Liver (tissue), 8 donors: ENCODE measurements at regions not wholly inside any gene's neighbourhood (a gene's known extent, or its start where the extent isn't known, plus 50 kb on each side); places are given as distances from the start of the nearest gene placed in this dataset.

Experiments
- DNase-seq: peaks from one replicate; pipeline ENCODE4 v3.0.0-alpha.2; 2017; ENCODE audit warnings: low spot score
- H3K27ac ChIP-seq, 2 donors: one replicate each; pipeline ENCODE4 v1.7.0; 2013; ENCODE audit warnings: inconsistent platforms in 2 of 2, low read length in 2 of 2, control low read depth in 1 of 2, low read depth in 1 of 2, mild to moderate bottlenecking in 1 of 2
- H3K27me3 ChIP-seq, 4 donors: one replicate each; pipeline versions ENCODE4 v1.6.1 to v1.7.0; 2013; ENCODE audit warnings: low read length in 3 of 4, inconsistent platforms in 1 of 4, mild to moderate bottlenecking in 1 of 4, moderate library complexity in 1 of 4; ENCODE audit not compliant: control insufficient read depth in 4 of 4, insufficient read depth in 4 of 4
- H3K36me3 ChIP-seq, 4 donors: one replicate each; pipeline versions ENCODE4 v1.6.1 to v1.7.0; 2013; ENCODE audit warnings: low read length in 3 of 4, mild to moderate bottlenecking in 3 of 4, low read depth in 1 of 4, moderate library complexity in 1 of 4; ENCODE audit not compliant: control insufficient read depth in 4 of 4, insufficient read depth in 3 of 4
- H3K4me1 ChIP-seq, 4 donors: one replicate each; pipeline versions ENCODE4 v1.6.1 to v1.7.0; 2013; ENCODE audit warnings: low read length in 3 of 4, mild to moderate bottlenecking in 3 of 4, moderate library complexity in 1 of 4; ENCODE audit not compliant: control insufficient read depth in 4 of 4, insufficient read depth in 4 of 4
- H3K4me3 ChIP-seq, 3 donors: one replicate each; pipeline versions ENCODE4 v1.6.1 to v1.7.0; 2013; ENCODE audit warnings: low read length in 3 of 3, control low read depth in 1 of 3, low read depth in 1 of 3, mild to moderate bottlenecking in 1 of 3
- H3K9ac ChIP-seq, 2 donors: one replicate each; pipeline ENCODE4 v1.7.0; 2013; ENCODE audit warnings: low read length in 2 of 2, mild to moderate bottlenecking in 2 of 2, moderate library complexity in 2 of 2, control low read depth in 1 of 2, low read depth in 1 of 2
- H3K9me3 ChIP-seq, 4 donors: one replicate each; pipeline versions ENCODE4 v1.6.1 to v1.7.0; 2013; ENCODE audit warnings: low read length in 3 of 4; ENCODE audit not compliant: control insufficient read depth in 4 of 4
- ATF3 ChIP-seq: IDR thresholded peaks from 2 replicates; pipeline ENCODE4 v1.6.1; 2016; ENCODE audit warnings: antibody characterized with exemption
- CTCF ChIP-seq: fragments of 150-350 bp; IDR thresholded peaks from 2 replicates; pipeline ENCODE4 v1.5.1; 2017; ENCODE audit warnings: improper control_type of control experiment, low read depth, low read length; ENCODE audit not compliant: missing input control
- EGR1 ChIP-seq, 2 donors: IDR thresholded peaks; 2 replicates each; pipeline ENCODE4 v1.6.1; 2016 to 2018; ENCODE audit warnings: antibody characterized with exemption in 2 of 2, low read depth in 2 of 2
- FOXA1 ChIP-seq: IDR thresholded peaks from 2 replicates; pipeline ENCODE4 v1.6.1; 2016; ENCODE audit warnings: antibody characterized with exemption
- FOXA2 ChIP-seq: IDR thresholded peaks from 2 replicates; pipeline ENCODE4 v1.6.1; 2016; ENCODE audit warnings: antibody characterized with exemption
- GABPA ChIP-seq, 2 donors: IDR thresholded peaks in 1 of 2; conservative IDR thresholded peaks in 1 of 2; 2 replicates each; pipeline ENCODE4 v1.6.1; 2016; ENCODE audit warnings: antibody characterized with exemption in 2 of 2, mild to moderate bottlenecking in 1 of 2, moderate library complexity in 1 of 2
- HNF4A ChIP-seq, 2 donors: conservative IDR thresholded peaks; 2 replicates each; pipeline ENCODE4 v1.6.1; 2016; ENCODE audit warnings: antibody characterized with exemption in 2 of 2, mild to moderate bottlenecking in 2 of 2
- HNF4G ChIP-seq: IDR thresholded peaks from 2 replicates; pipeline ENCODE4 v1.6.1; 2016; ENCODE audit warnings: antibody characterized with exemption
- MAX ChIP-seq: IDR thresholded peaks from 2 replicates; pipeline ENCODE4 v1.6.1; 2016; ENCODE audit warnings: antibody characterized with exemption
- NR2F2 ChIP-seq: IDR thresholded peaks from 2 replicates; pipeline ENCODE4 v1.6.1; 2016; ENCODE audit warnings: antibody characterized with exemption
- RAD21 ChIP-seq, 2 donors: IDR thresholded peaks; 2 replicates each; pipeline ENCODE4 v1.6.1; 2016; ENCODE audit warnings: antibody characterized with exemption in 2 of 2, mild to moderate bottlenecking in 2 of 2
- REST ChIP-seq: IDR thresholded peaks from 2 replicates; pipeline ENCODE4 v1.6.1; 2016; ENCODE audit warnings: antibody characterized with exemption, mild to moderate bottlenecking
- RXRA ChIP-seq, 2 donors: IDR thresholded peaks; 2 replicates each; pipeline ENCODE4 v1.6.1; 2017 to 2018; ENCODE audit warnings: antibody characterized with exemption in 2 of 2, mild to moderate bottlenecking in 1 of 2
- SP1 ChIP-seq: IDR thresholded peaks from 2 replicates; pipeline ENCODE4 v1.6.1; 2018; ENCODE audit warnings: antibody characterized with exemption, mild to moderate bottlenecking
- TAF1 ChIP-seq: conservative IDR thresholded peaks from 2 replicates; pipeline ENCODE4 v1.6.1; 2016; ENCODE audit warnings: antibody characterized with exemption, mild to moderate bottlenecking
- YY1 ChIP-seq: IDR thresholded peaks from 2 replicates; pipeline ENCODE4 v1.6.1; 2016; ENCODE audit warnings: antibody characterized with exemption, mild to moderate bottlenecking
- ZBTB33 ChIP-seq: IDR thresholded peaks from 2 replicates; pipeline ENCODE4 v1.6.1; 2016; ENCODE audit warnings: antibody characterized with exemption
- WGBS: extraction: QIAGEN DNeasy Blood & Tissue Kit; methylation state at CpG from one replicate; pipeline ENCODE4 v1.1.7; 2013; 5-methylcytosine and 5-hydroxymethylcytosine counted together
- donor health status: healthy.
- donor health status: healthy.
- donor health status: healthy.
- donor health status: healthy.
- donor health status: healthy.

GRCh38 chr1:56179543-56179942, 399.8 kb downstream of the PLPP3 start:
- peaks cover 0 to 11% (median 1%) of the 10 kb centered on the region in 4 donors for H3K4me1 ChIP-seq
- H3K36me3 ChIP-seq = no peaks in the 10 kb centered on the region
- no peak overlapping the region for H3K27ac ChIP-seq
- DNase-seq = no peak
- TF ChIP-seq FOXA2 = no peak
- TF ChIP-seq CTCF = no peak
- no peak for TF ChIP-seq RAD21 (IDR thresholded peaks at IDR 0.05)
- no peak for TF ChIP-seq ATF3
- TF ChIP-seq HNF4G = no peak
- no peak for TF ChIP-seq TAF1
- TF ChIP-seq SP1 = no peak
- no peak for TF ChIP-seq EGR1 (IDR thresholded peaks at IDR 0.05; ENCODE audit: low read depth in 2 of 2)
- no peak for TF ChIP-seq GABPA (IDR thresholded peaks at IDR 0.05 in 1 of 2, conservative IDR thresholded peaks at IDR 0.05 in 1 of 2)
- no peak overlapping the region for H3K9ac ChIP-seq
- no peaks in the 10 kb centered on the region for H3K27me3 ChIP-seq
- WGBS = 93% methylated on average over 1 of the region's 1 CpG
- no peaks in the 10 kb centered on the region for H3K9me3 ChIP-seq
- H3K4me3 ChIP-seq = no peak overlapping the region

GRCh38 chr1:56175211-56175610, 404.2 kb downstream of the PLPP3 start:
- no peak overlapping the region for H3K9ac ChIP-seq
- H3K9me3 ChIP-seq = no peaks in the 10 kb centered on the region
- DNase-seq = no peak
- 88% methylated on average over 3 of the region's 3 CpGs for WGBS
- H3K27ac ChIP-seq = no peak overlapping the region
- H3K36me3 ChIP-seq = no peaks in the 10 kb centered on the region
- TF ChIP-seq EGR1 (IDR thresholded peaks at IDR 0.05; ENCODE audit: low read depth in 2 of 2) = no peak
- TF ChIP-seq NR2F2 = no peak
- TF ChIP-seq TAF1 = no peak
- no peak for TF ChIP-seq SP1
- H3K27me3 ChIP-seq = no peaks in the 10 kb centered on the region
- no peak overlapping the region for H3K4me3 ChIP-seq
- H3K4me1 ChIP-seq = peaks cover 0 to 4% (median 0%) of the 10 kb centered on the region in 4 donors

- TF ChIP-seq YY1 = no peak
- TF ChIP-seq EGR1 (IDR thresholded peaks at IDR 0.05; ENCODE audit: low read depth in 2 of 2) = no peak
- no peak for TF ChIP-seq TAF1
- TF ChIP-seq HNF4G = no peak
- TF ChIP-seq SP1 = no peak
- TF ChIP-seq REST = no peak
- no peak for TF ChIP-seq FOXA1
- TF ChIP-seq FOXA2 = no peak
- no peak for TF ChIP-seq MAX
- TF ChIP-seq HNF4A (conservative IDR thresholded peaks at IDR 0.05) = no peak
- TF ChIP-seq ZBTB33 = no peak
- TF ChIP-seq RXRA (IDR thresholded peaks at IDR 0.05) = no peak
- TF ChIP-seq GABPA (IDR thresholded peaks at IDR 0.05 in 1 of 2, conservative IDR thresholded peaks at IDR 0.05 in 1 of 2) = no peak
- no peak for TF ChIP-seq ATF3
- Histone ChIP-seq H3K27ac (no peak overlapping the region), H3K4me1 (peaks cover 0 to 3% (median 0%) of the 10 kb centered on the region in 4 donors), H3K4me3 (no peak overlapping the region), H3K9me3 (no peaks in the 10 kb centered on the region), H3K36me3 (no peaks in the 10 kb centered on the region), H3K9ac (no peak overlapping the region), H3K27me3 (no peaks in the 10 kb centered on the region)
- no peak for DNase-seq
- 78% methylated on average over 1 of the region's 1 CpG for WGBS
These were observed 405.0 kb downstream of the PLPP3 start for GRCh38 chr1:56174176-56174885.
